Omental fat pad (tissue), 3 donors: ENCODE measurements at regions not wholly inside any gene's neighbourhood (a gene's known extent, or its start where the extent isn't known, plus 50 kb on each side); places are given as distances from the start of the nearest gene placed in this dataset.
A peak's percentile ranks its signal among the peaks of the same experiment; 100 is the strongest.

ENCODE experiments used
- ATAC-seq: fragments of 150-250 bp; one replicate; pipeline ENCODE4 v1.9.1; 2016; ENCODE audit warnings: mild to moderate bottlenecking, moderate library complexity; ENCODE audit not compliant: low FRiP score
- DNase-seq: peaks from one replicate; pipeline ENCODE4 v3.0.0-alpha.2; 2019; ENCODE audit warnings: low spot score
- TF ChIP-seq, protein P1 (sequence below), 3 donors: fragments of 450-650 bp; IDR thresholded peaks; one replicate each; pipeline ENCODE4 v1.5.1; 2016 to 2017; ENCODE audit warnings: antibody characterized with exemption in 3 of 3, mild to moderate bottlenecking in 3 of 3, moderate library complexity in 2 of 3

DNA sequence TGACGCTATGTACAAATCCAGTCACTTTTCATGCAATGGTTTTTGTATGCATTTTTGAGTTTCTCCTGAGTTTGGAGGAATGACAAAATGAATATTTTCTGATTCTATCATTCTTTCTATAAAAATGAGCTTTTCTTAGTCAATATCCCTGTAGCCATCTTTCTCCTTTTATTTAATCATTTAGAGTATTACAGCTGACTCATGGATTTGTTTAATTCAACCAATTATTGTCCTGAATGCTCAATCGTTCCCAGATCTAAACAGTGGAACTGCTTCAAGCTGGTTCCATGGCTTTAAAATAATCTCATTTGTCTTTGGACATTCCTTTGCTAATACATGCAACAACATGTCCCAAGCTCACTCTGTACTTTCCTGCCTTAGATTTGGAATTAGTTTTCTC lies 368.8 kb downstream of the ADCYAP1 start:
- DNase-seq (no peak), ATAC-seq (no peak)
- TF ChIP-seq, protein P1, sequence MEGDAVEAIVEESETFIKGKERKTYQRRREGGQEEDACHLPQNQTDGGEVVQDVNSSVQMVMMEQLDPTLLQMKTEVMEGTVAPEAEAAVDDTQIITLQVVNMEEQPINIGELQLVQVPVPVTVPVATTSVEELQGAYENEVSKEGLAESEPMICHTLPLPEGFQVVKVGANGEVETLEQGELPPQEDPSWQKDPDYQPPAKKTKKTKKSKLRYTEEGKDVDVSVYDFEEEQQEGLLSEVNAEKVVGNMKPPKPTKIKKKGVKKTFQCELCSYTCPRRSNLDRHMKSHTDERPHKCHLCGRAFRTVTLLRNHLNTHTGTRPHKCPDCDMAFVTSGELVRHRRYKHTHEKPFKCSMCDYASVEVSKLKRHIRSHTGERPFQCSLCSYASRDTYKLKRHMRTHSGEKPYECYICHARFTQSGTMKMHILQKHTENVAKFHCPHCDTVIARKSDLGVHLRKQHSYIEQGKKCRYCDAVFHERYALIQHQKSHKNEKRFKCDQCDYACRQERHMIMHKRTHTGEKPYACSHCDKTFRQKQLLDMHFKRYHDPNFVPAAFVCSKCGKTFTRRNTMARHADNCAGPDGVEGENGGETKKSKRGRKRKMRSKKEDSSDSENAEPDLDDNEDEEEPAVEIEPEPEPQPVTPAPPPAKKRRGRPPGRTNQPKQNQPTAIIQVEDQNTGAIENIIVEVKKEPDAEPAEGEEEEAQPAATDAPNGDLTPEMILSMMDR (IDR thresholded peaks at IDR 0.05) = no peak

DNA sequence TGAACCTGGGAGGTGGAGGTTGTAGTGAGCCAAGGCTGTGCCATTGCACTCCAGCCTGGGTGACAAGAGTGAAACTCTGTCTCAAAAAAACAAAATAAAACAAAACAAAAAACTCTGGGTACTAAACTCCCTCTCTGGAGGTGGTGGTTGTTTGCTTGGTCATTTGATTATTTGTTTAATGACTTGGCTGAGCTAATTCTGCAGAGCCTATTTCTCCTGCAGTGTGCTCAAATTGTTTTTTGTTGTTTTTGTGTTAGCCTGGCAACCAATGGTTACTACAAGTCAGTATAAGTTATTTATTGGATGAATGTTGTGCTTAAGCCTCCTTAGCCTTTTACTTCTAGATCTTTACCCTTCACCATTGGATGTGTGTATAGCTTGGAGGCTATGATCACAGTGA lies 387.5 kb downstream of the ADCYAP1 start:
- DNase-seq = no peak
- no peak for ATAC-seq
- TF ChIP-seq, protein P1 (IDR thresholded peaks at IDR 0.05) = no peak

DNA sequence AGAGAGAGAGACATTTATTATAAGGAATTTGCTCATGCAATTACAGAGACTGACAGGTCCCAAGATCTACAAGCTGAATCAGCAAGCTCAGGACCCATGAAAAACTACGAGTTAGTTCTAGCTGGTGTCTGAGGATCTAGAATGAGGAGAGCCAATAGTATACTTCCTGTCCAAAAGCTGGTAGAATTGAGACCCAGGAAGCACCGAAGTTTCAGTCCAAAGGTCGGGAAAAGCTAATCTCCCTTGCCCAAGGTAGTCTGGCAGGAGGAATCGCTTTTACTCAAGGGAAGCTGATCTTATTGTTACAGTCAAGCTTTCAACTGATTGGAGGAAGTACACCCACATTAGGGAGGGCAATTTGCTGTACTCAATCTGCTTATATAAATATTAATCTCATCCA lies 389.6 kb downstream of the ADCYAP1 start:
- DNase-seq (no peak), ATAC-seq (no peak)
- TF ChIP-seq, protein P1 (IDR thresholded peaks at IDR 0.05) = no peak

- ATAC-seq = peak; percentile 62
- TF ChIP-seq, protein P1 (IDR thresholded peaks at IDR 0.05) = no peak
- DNase-seq = no peak
These were observed 391.6 kb downstream of the ADCYAP1 start for GRCh38 chr18:1296237-1296636.

DNA sequence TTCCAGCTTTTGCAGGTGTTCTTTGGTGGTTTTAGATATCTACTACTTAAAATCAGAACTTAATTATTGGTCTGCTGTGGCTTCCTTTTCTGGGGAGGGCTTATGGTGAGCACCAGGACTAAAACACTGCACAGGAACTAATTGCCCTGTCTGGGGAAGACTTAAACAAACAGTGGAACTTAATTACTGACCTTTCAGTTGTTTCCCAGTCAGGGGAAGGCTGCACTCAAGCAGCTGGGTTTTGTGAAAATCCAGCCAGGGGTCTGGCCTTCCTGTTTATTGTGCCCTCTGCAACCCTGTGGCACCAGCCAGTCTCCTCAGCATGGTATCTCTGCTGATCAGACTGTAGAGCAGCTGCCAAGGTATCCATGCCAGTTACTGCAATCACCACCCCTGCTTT lies 398.2 kb downstream of the ADCYAP1 start:
- no peak for DNase-seq
- TF ChIP-seq, protein P1 (IDR thresholded peaks at IDR 0.05) = no peak
- ATAC-seq = no peak

- ATAC-seq (no peak), DNase-seq (no peak)
- TF ChIP-seq, protein P1 (IDR thresholded peaks at IDR 0.05) = no peak
These were observed 399.8 kb downstream of the ADCYAP1 start for GRCh38 chr18:1304392-1304992.

DNA sequence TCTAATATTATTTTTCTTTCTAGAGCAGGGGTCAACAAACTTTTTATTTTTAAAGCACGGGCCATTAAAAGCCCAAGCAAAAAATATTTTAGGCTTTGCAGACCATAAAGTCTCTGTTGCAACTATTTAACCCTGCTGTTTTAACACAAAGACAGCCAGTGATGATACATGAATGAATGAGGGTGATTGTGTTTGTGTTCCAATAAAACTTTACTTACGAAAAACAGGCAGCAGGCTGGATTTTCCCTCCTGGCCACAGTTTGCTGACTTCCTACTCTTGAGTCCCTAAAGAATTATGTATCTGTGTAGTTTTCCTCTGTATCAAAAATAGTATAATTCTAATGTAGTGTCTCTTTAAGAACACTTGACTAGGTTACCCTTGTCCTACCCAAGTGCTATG lies 402.0 kb downstream of the ADCYAP1 start:
- ATAC-seq (no peak), DNase-seq (no peak)
- TF ChIP-seq, protein P1 (IDR thresholded peaks at IDR 0.05) = no peak
